Activated CD8-positive, alpha-beta T cell treated with anti-CD3 and anti-CD28 coated beads for 36 hours (primary cell): ENCODE measurements at regions not wholly inside any gene's neighbourhood (a gene's known extent, or its start where the extent isn't known, plus 50 kb on each side); places are given as distances from the start of the nearest gene placed in this dataset.

Experiments used
- ATAC-seq: fragments of 200-7000 bp; cut with Tn5 transposase; one replicate; pipeline ENCODE4 v1.10.0; 2021; ENCODE audit warnings: mild to moderate bottlenecking, moderate library complexity
- CTCF ChIA-PET: fragments of 350-600 bp; sonication (Branson Sonifier 250); formaldehyde crosslinking; loops from one replicate; lab custom pipeline; 2021; ENCODE audit warnings: antibody characterized with exemption; lab: Charles Lee
- POLR2A ChIA-PET: fragments of 350-600 bp; sonication (Branson Sonifier 250); formaldehyde crosslinking; loops from one replicate; lab custom pipeline; 2021; ENCODE audit warnings: antibody characterized with exemption; lab: Charles Lee
- DNase-seq: peaks from one replicate; pipeline ENCODE4 v3.0.0-alpha.2; 2020
- H3K27ac Mint-ChIP-seq: one replicate; pipeline ENCODE4 v1.8.0; 2021; ENCODE audit warnings: mild to moderate bottlenecking, mixed read lengths
- H3K27me3 Mint-ChIP-seq: one replicate; pipeline ENCODE4 v1.8.0; 2021; ENCODE audit warnings: mixed read lengths
- H3K36me3 Mint-ChIP-seq: one replicate; pipeline ENCODE4 v1.8.0; 2021; ENCODE audit warnings: low read depth, mixed read lengths
- H3K4me1 Mint-ChIP-seq: one replicate; pipeline ENCODE4 v1.8.0; 2021; ENCODE audit warnings: low read depth, mixed read lengths
- H3K4me3 Mint-ChIP-seq: one replicate; pipeline ENCODE4 v1.8.0; 2021; ENCODE audit warnings: mild to moderate bottlenecking, moderate library complexity, mixed read lengths
- H3K9me3 Mint-ChIP-seq: one replicate; pipeline ENCODE4 v1.8.0; 2021; ENCODE audit warnings: mixed read lengths
- CTCF ChIP-seq: fragments of 200-600 bp; IDR thresholded peaks from one replicate; pipeline ENCODE4 v1.8.0; 2022; ENCODE audit warnings: antibody characterized with exemption, mild to moderate bottlenecking
- intact Hi-C: fragments of 100-400 bp; cut with micrococcal nuclease; formaldehyde crosslinking; loops from one replicate; pipeline ENCODE4 v1.10.0; 2022

GRCh38 chr1:222105393-222105737 is 363.5 kb upstream of the DUSP10 start:
- ChIA-PET CTCF (interaction anchor here (1.0 to 1.3 kb wide), 2 partner anchors 8 to 10 kb away, joined by 3 to 5 read pairs; no protein-coding TSS in a partner anchor), POLR2A (no interaction called here)
- no peaks in the 10 kb centered on the region for H3K9me3 Mint-ChIP-seq
- DNase-seq (no peak), ATAC-seq (no peak)
- no peak overlapping the region for H3K27ac Mint-ChIP-seq
- H3K36me3 Mint-ChIP-seq: no peaks in the 10 kb centered on the region
- no peak overlapping the region for H3K4me3 Mint-ChIP-seq
- no peak for TF ChIP-seq CTCF
- H3K27me3 Mint-ChIP-seq: peaks cover 2% of the 10 kb centered on the region
- no peaks in the 10 kb centered on the region for H3K4me1 Mint-ChIP-seq
- intact Hi-C loops: no loop called here

- DNase-seq: no peak
- no peak for ATAC-seq
- H3K9me3 Mint-ChIP-seq: no peaks in the 10 kb centered on the region
- ChIA-PET POLR2A (no interaction called here), CTCF (interaction anchor here (1.0 to 1.3 kb wide), 2 partner anchors 8 to 9 kb away, joined by 3 to 5 read pairs; no protein-coding TSS in a partner anchor)
- TF ChIP-seq CTCF: no peak
- peaks cover 2% of the 10 kb centered on the region for H3K27me3 Mint-ChIP-seq
- no peak overlapping the region for H3K4me3 Mint-ChIP-seq
- intact Hi-C loops: no loop called here
- no peak overlapping the region for H3K27ac Mint-ChIP-seq
- H3K36me3 Mint-ChIP-seq: no peaks in the 10 kb centered on the region
- H3K4me1 Mint-ChIP-seq: no peaks in the 10 kb centered on the region
Observed at GRCh38 chr1:222104694-222105392, 363.0 kb upstream of the DUSP10 start.

GRCh38 chr1:222104097-222104496 is 362.2 kb upstream of the DUSP10 start:
- H3K4me3 Mint-ChIP-seq: no peak overlapping the region
- H3K27me3 Mint-ChIP-seq: peaks cover 2% of the 10 kb centered on the region
- no peak for ATAC-seq
- no peaks in the 10 kb centered on the region for H3K36me3 Mint-ChIP-seq
- intact Hi-C loops: no loop called here
- ChIA-PET CTCF (no interaction called here), POLR2A (no interaction called here)
- DNase-seq: no peak
- no peaks in the 10 kb centered on the region for H3K4me1 Mint-ChIP-seq
- H3K27ac Mint-ChIP-seq: no peak overlapping the region
- no peak for TF ChIP-seq CTCF
- no peaks in the 10 kb centered on the region for H3K9me3 Mint-ChIP-seq

- Mint-ChIP-seq H3K27me3 (no peaks in the 10 kb centered on the region), H3K4me1 (no peaks in the 10 kb centered on the region), H3K4me3 (no peak overlapping the region), H3K36me3 (no peaks in the 10 kb centered on the region), H3K27ac (no peak overlapping the region), H3K9me3 (no peaks in the 10 kb centered on the region)
- intact Hi-C loops: loop anchor here (5.0 kb wide), 1 partner anchor 358 kb away; no protein-coding TSS in a partner anchor
- ChIA-PET CTCF (interaction anchor here (1.1 to 1.7 kb wide), 2 partner anchors 15 to 355 kb away, joined by 3 to 14 read pairs; no protein-coding TSS in a partner anchor), POLR2A (no interaction called here)
- no peak for ATAC-seq
- TF ChIP-seq CTCF: no peak
- no peak for DNase-seq
Observed at GRCh38 chr1:222099746-222100145, 357.9 kb upstream of the DUSP10 start.

GRCh38 chr1:222098404-222098803 is 356.5 kb upstream of the DUSP10 start:
- ChIA-PET POLR2A (interaction anchor here (1.2 kb wide), 1 partner anchor 20 kb away, joined by 3 read pairs; no protein-coding TSS in a partner anchor), CTCF (interaction anchor here (1.7 kb wide), 1 partner anchor 356 kb away, joined by 14 read pairs; no protein-coding TSS in a partner anchor)
- H3K27me3 Mint-ChIP-seq: no peaks in the 10 kb centered on the region
- DNase-seq (no peak), ATAC-seq (no peak)
- H3K4me1 Mint-ChIP-seq: no peaks in the 10 kb centered on the region
- intact Hi-C loops: loop anchor here (5.0 kb wide), 1 partner anchor 359 kb away; no protein-coding TSS in a partner anchor
- no peak for TF ChIP-seq CTCF
- no peak overlapping the region for H3K4me3 Mint-ChIP-seq
- no peak overlapping the region for H3K27ac Mint-ChIP-seq
- no peaks in the 10 kb centered on the region for H3K36me3 Mint-ChIP-seq
- no peaks in the 10 kb centered on the region for H3K9me3 Mint-ChIP-seq
